Spleen (tissue), 7 donors: ENCODE measurements at regions not wholly inside any gene's neighbourhood (a gene's known extent, or its start where the extent isn't known, plus 50 kb on each side); places are given as distances from the start of the nearest gene placed in this dataset.

Experiments used
- CTCF ChIP-seq, 11 experiments: fragments of 200-600 bp in 7 of 11; fragments of 450-650 bp in 4 of 11; sonication (generic) in 4 of 11; IDR thresholded peaks in 8 of 11; conservative IDR thresholded peaks in 3 of 11; 1 replicate in 7 of 11; 2 replicates in 4 of 11; pipeline versions ENCODE4 v1.4.0 to v1.8.0; 2016 to 2021; ENCODE audit warnings: antibody characterized with exemption in 11 of 11, inconsistent platforms in 4 of 11, mild to moderate bottlenecking in 1 of 11
- POLR2A ChIP-seq, 3 donors: fragments of 450-650 bp; IDR thresholded peaks; one replicate each; pipeline ENCODE4 v1.5.1; 2017; ENCODE audit warnings: antibody characterized with exemption in 3 of 3, mild to moderate bottlenecking in 1 of 3
- POLR2AphosphoS5 ChIP-seq, 3 donors: sonication (generic); formaldehyde crosslinking; IDR thresholded peaks; one replicate each; pipeline ENCODE4 v1.5.1; 2017; ENCODE audit warnings: antibody characterized with exemption in 3 of 3
- donor health status: DM: no; HTN: no; CAD: no; lungs with moderate emphysema.
- donor health status: DM: no; HTN: no; CAD: no.
- donor health status: DM: no; HTN: no; CAD: no.

- no peak for TF ChIP-seq POLR2A (IDR thresholded peaks at IDR 0.05)
- no peak for TF ChIP-seq POLR2AphosphoS5 (IDR thresholded peaks at IDR 0.05)
- no peak for TF ChIP-seq CTCF (IDR thresholded peaks at IDR 0.05 in 8 of 11, conservative IDR thresholded peaks at IDR 0.05 in 3 of 11)
Measured at GRCh38 chr14:86373886-86374285, 843.9 kb downstream of the FLRT2 start.
